IMR-90 (cell line): ENCODE measurements at regions not wholly inside any gene's neighbourhood (a gene's known extent, or its start where the extent isn't known, plus 50 kb on each side); places are given as distances from the start of the nearest gene placed in this dataset. TPM values are rescaled to one million over a fixed set of nuclear protein-coding genes. Genes with fewer than 3 reads are reported as not detected.

ENCODE experiments used
- ATAC-seq: fragments of 200-7000 bp; cut with Tn5 transposase; 2 replicates; pipeline ENCODE4 v1.9.1; 2020; ENCODE audit warnings: low read depth, mild to moderate bottlenecking, moderate library complexity
- BruUV-seq: library from RNA; stranded (reverse); fragments of 400-500 nt; replicated peaks from 2 replicates; lab custom pipeline; 2021; lab: Mats Ljungman, UMichigan
- CTCF ChIA-PET: fragments of 300-600 bp; formaldehyde crosslinking; extraction: SDS; loops from one replicate; lab custom pipeline; 2021; ENCODE audit warnings: antibody characterized with exemption; lab: Yijun Ruan, JAX
- POLR2A ChIA-PET: fragments of 300-600 bp; sonication (Branson Sonifier 250); formaldehyde crosslinking; loops from one replicate; lab custom pipeline; 2022; ENCODE audit warnings: antibody characterized with exemption; ENCODE audit not compliant: unreplicated experiment; lab: Charles Lee
- DNase-seq: peaks from one replicate; pipeline ENCODE4 v3.0.0; 2013
- H2AFZ ChIP-seq: replicated peaks from 2 replicates; pipeline ENCODE3; 2013; ENCODE audit warnings: low read length, mild to moderate bottlenecking; ENCODE audit not compliant: poor library complexity
- H2AK5ac ChIP-seq: 2 replicates; pipeline ENCODE4 v1.6.1; 2013; ENCODE audit warnings: low read depth, low read length, inconsistent platforms
- H2AK9ac ChIP-seq: replicated peaks from 2 replicates; pipeline ENCODE3; 2013; ENCODE audit warnings: mild to moderate bottlenecking, low read depth, low read length, moderate library complexity; ENCODE audit not compliant: poor library complexity
- H2BK120ac ChIP-seq: 2 replicates; pipeline ENCODE4 v1.6.1; 2013; ENCODE audit warnings: low read depth, low read length, inconsistent platforms
- H2BK15ac ChIP-seq: 3 replicates; pipeline ENCODE4 v1.6.1; 2013; ENCODE audit warnings: low read depth, low read length, inconsistent platforms
- H2BK20ac ChIP-seq: 2 replicates; pipeline ENCODE4 v1.6.1; 2013; ENCODE audit warnings: low read depth, mild to moderate bottlenecking, inconsistent platforms, low read length, moderate library complexity
- H2BK5ac ChIP-seq: 2 replicates; pipeline ENCODE4 v1.6.1; 2013; ENCODE audit warnings: mild to moderate bottlenecking, low read depth, low read length, inconsistent platforms; ENCODE audit not compliant: poor library complexity, severe bottlenecking
- H3K14ac ChIP-seq: replicated peaks from 2 replicates; pipeline ENCODE4 v1.6.1; 2013; ENCODE audit warnings: low read depth, low read length, inconsistent platforms
- H3K18ac ChIP-seq: 2 replicates; pipeline ENCODE4 v1.6.1; 2013; ENCODE audit warnings: low read depth, low read length, control low read depth
- H3K23ac ChIP-seq: 2 replicates; pipeline ENCODE4 v1.6.1; 2013; ENCODE audit warnings: low read depth, low read length, inconsistent platforms
- H3K27ac ChIP-seq: 2 replicates; pipeline ENCODE4 v1.5.1; 2013; ENCODE audit warnings: mild to moderate bottlenecking, control low read depth, low read length; ENCODE audit not compliant: insufficient read depth
- H3K27me3 ChIP-seq: 2 replicates; pipeline ENCODE4 v1.6.1; 2013; ENCODE audit warnings: low read length; ENCODE audit not compliant: control insufficient read depth, insufficient read depth
- H3K36me3 ChIP-seq: 2 replicates; pipeline ENCODE4 v1.6.1; 2013; ENCODE audit warnings: low read length, mixed read lengths; ENCODE audit not compliant: control insufficient read depth, insufficient read depth
- H3K4ac ChIP-seq: 2 replicates; pipeline ENCODE4 v1.6.1; 2013; ENCODE audit warnings: low read depth, low read length, inconsistent platforms
- H3K4me1 ChIP-seq: 2 replicates; pipeline ENCODE4 v1.6.1; 2013; ENCODE audit warnings: low read length, mixed read lengths; ENCODE audit not compliant: control insufficient read depth, insufficient read depth
- H3K4me2 ChIP-seq: 2 replicates; pipeline ENCODE4 v1.6.1; 2013; ENCODE audit warnings: low read depth, mild to moderate bottlenecking, control low read depth, low read length, moderate library complexity
- H3K4me3 ChIP-seq: 2 replicates; pipeline ENCODE4 v1.5.1; 2013; ENCODE audit warnings: low read depth, mild to moderate bottlenecking, control low read depth, low read length, moderate library complexity; ENCODE audit not compliant: insufficient read depth
- H3K56ac ChIP-seq: 2 replicates; pipeline ENCODE4 v1.6.1; 2013; ENCODE audit warnings: low read length, inconsistent platforms; ENCODE audit not compliant: insufficient read depth; ENCODE audit errors: extremely low read depth
- H3K79me1 ChIP-seq, 2 experiments: 2 replicates each; pipeline ENCODE4 v1.6.1; 2013; ENCODE audit warnings: low read length in 2 of 2, inconsistent platforms in 1 of 2, low read depth in 1 of 2
- H3K9ac ChIP-seq: 2 replicates; pipeline ENCODE4 v1.6.1; 2013; ENCODE audit warnings: low read depth, low read length, control low read depth
- H3K9me1 ChIP-seq: 2 replicates; pipeline ENCODE4 v1.6.1; 2013; ENCODE audit warnings: low read length, inconsistent platforms; ENCODE audit not compliant: insufficient read depth
- H3K9me3 ChIP-seq: 2 replicates; pipeline ENCODE4 v1.6.1; 2013; ENCODE audit warnings: low read length; ENCODE audit not compliant: control insufficient read depth, insufficient read depth
- H4K20me1 ChIP-seq: 2 replicates; pipeline ENCODE4 v1.6.1; 2013; ENCODE audit warnings: low read length, inconsistent platforms; ENCODE audit not compliant: insufficient read depth
- H4K5ac ChIP-seq: 2 replicates; pipeline ENCODE4 v1.6.1; 2013; ENCODE audit warnings: mild to moderate bottlenecking, low read depth, low read length, control low read depth
- H4K8ac ChIP-seq, 2 experiments: 2 replicates each; pipeline ENCODE4 v1.6.1; 2013; ENCODE audit warnings: low read depth in 2 of 2, low read length in 2 of 2, control low read depth in 1 of 2, inconsistent platforms in 1 of 2
- H4K91ac ChIP-seq: 2 replicates; pipeline ENCODE4 v1.6.1; 2013; ENCODE audit warnings: low read depth, low read length, inconsistent platforms; ENCODE audit not compliant: insufficient read depth
- MAZ ChIP-seq: IDR thresholded peaks from 2 replicates; pipeline ENCODE4 v1.6.1; 2012; ENCODE audit warnings: low read depth, mild to moderate bottlenecking, low read length, improper control_type of control experiment, moderate library complexity, borderline replicate concordance
- WGBS, 2 experiments: methylation state at CpG; one replicate each; pipeline versions ENCODE4 v1.1.5 to v1.1.7; 2013; ENCODE audit warnings: missing lambda C conversion rate in 2 of 2; ENCODE audit not compliant: insufficient read length in 1 of 2; ENCODE audit errors: extremely low coverage in 2 of 2; 5-methylcytosine and 5-hydroxymethylcytosine counted together
- dilution Hi-C: fragments of 300-500 bp; cut with HindIII; formaldehyde crosslinking; loops from one replicate; pipeline ENCODE4 v1.14.3; 2018; ENCODE audit warnings: low sequenced_read_pairs; ENCODE audit not compliant: unreplicated experiment
- in situ Hi-C: fragments of 300-500 bp; cut with MboI; formaldehyde crosslinking; loops from 3 replicates; pipeline ENCODE4 v1.14.3; 2019; ENCODE audit warnings: low sequenced_read_pairs, inconsistent platforms, mixed read lengths
- intact Hi-C: fragments of 100-400 bp; cut with micrococcal nuclease; formaldehyde crosslinking; loops from 2 replicates; pipeline ENCODE4 v1.10.0; 2022
- microRNA-seq, 2 experiments: library from miRNA; stranded (forward) in 1 of 2; unstranded in 1 of 2; fragments of 10-50 nt in 1 of 2; fragments of <30 nt in 1 of 2; gene quantifications in 1 of 2; microRNA quantifications in 1 of 2; one replicate each; pipeline versions ENCODE3 to v1.1.0; 2013 to 2020; ENCODE audit not compliant: insufficient read depth in 1 of 2, insufficient read length in 1 of 2, unreplicated experiment in 1 of 2
- small RNA-seq, 5 experiments: library from RNA; depleted of rRNA; stranded (forward); fragments of <200 nt; gene quantifications; one replicate each; pipeline ENCODE3, GENCODE V24; 2012

DNA sequence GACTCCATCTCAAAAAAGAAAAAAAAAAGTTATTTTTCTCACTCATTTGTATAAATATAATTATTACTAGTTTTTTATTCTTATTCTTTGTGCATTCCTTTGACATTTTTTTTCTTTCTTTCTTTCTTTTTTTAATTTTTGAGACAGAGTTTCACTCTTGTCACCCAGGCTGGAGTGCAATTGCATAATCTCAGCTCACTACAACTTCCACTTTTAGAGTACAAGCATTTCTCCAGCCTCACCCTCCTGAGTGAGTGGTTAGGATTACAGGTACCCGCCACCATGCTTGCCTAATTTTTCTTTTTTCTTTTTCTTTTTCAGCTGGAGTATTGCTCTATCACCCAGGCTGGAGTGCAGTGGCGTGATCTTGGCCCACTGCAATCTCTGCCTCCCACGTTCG, 51.4 kb upstream of the JARID2 start:
- H3K23ac ChIP-seq = no peak overlapping the region
- H3K9ac ChIP-seq = no peak overlapping the region
- no peaks in the 10 kb centered on the region for H3K9me1 ChIP-seq
- in situ Hi-C loops (no loop called here), intact Hi-C loops (no loop called here), dilution Hi-C loops (no loop called here)
- no peak overlapping the region for H4K5ac ChIP-seq
- POLR2A ChIA-PET = no interaction called here
- H3K18ac ChIP-seq = no peak overlapping the region
- H2BK20ac ChIP-seq = no peak overlapping the region
- H3K9me3 ChIP-seq = no peaks in the 10 kb centered on the region
- H3K4me2 ChIP-seq = no peak overlapping the region
- H3K4me1 ChIP-seq = no peaks in the 10 kb centered on the region
- H3K27me3 ChIP-seq = no peaks in the 10 kb centered on the region
- no peaks in the 10 kb centered on the region for H3K36me3 ChIP-seq
- no peak overlapping the region for H3K14ac ChIP-seq
- H3K27ac ChIP-seq = no peak overlapping the region
- H3K4me3 ChIP-seq = no peak overlapping the region
- H3K4ac ChIP-seq = no peak overlapping the region
- H2BK120ac ChIP-seq = no peak overlapping the region
- no peaks in the 10 kb centered on the region for H4K20me1 ChIP-seq
- H2BK5ac ChIP-seq = no peak overlapping the region
- DNase-seq = no peak
- H2BK15ac ChIP-seq = no peak overlapping the region
- H2AK9ac ChIP-seq = no peak overlapping the region
- H4K8ac ChIP-seq = no peak overlapping the region
- no peak overlapping the region for H2AFZ ChIP-seq
- no TSS peak for BruUV-seq
- no peak for TF ChIP-seq MAZ
- H3K79me1 ChIP-seq = no peaks in the 10 kb centered on the region
- no peak overlapping the region for H2AK5ac ChIP-seq
- no peak overlapping the region for H3K56ac ChIP-seq
- CTCF ChIA-PET = interaction anchor here (0.6 kb wide), 1 partner anchor 40 kb away, joined by 6 read pairs; no protein-coding TSS in a partner anchor
- WGBS, 2 experiments = 100% methylated on average over 1 of the region's 4 CpGs; no CpG with 5 or more reads in 1 of the 2 experiments
- no peak for ATAC-seq
- no peak overlapping the region for H4K91ac ChIP-seq

Small RNAs in the stretch of these regions (microRNA-seq; reads per million reads assigned to microRNA genes)
- not detected for gene RN7SL332P (ENCODE audit: insufficient read depth, insufficient read length)
- not detected for gene RNU6-793P (ENCODE audit: insufficient read depth, insufficient read length)

Small RNAs in the stretch of these regions (small RNA-seq; reads per million reads assigned to genes)
- gene RN7SL332P = 0 to 0.51 (median 0) reads per million in 5 experiments
- gene RNU6-793P = 0 reads per million in 5 experiments
